Amygdala (tissue), 56 donors: ENCODE measurements at regions not wholly inside any gene's neighbourhood (a gene's known extent, or its start where the extent isn't known, plus 50 kb on each side); places are given as distances from the start of the nearest gene placed in this dataset.
"Not testable (repeated sequence)": the region's sequence is repeated elsewhere in the genome, so short reads cannot be mapped to it uniquely, and the experiment has no call there.

Experiments
- DNase-seq, 56 donors: peaks; one replicate each; lab custom pipeline; 2025; lab: John Stamatoyannopoulos, UW

DNA sequence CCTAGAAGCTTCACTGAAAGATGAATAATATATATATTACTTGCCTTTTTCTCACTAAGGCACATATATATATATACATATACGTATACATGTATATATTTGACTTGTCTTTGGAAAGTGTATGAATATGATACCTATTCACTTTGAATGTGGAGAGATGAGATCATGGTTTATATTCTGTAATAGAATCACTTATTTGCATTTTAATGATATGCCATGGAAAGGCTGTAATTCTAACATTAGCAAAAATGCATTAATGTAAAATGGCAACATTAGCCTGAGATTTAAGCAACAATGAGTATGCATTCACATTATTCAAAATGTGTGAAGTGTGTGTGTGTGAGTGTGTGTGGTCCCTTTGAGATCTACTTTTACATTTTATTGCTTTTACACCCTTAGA lies 54.5 kb upstream of the PRKD1 start:
- DNase-seq = no peak

- no peak for DNase-seq
These were observed 55.3 kb upstream of the PRKD1 start for GRCh38 chr14:29982993-29983392.

DNA sequence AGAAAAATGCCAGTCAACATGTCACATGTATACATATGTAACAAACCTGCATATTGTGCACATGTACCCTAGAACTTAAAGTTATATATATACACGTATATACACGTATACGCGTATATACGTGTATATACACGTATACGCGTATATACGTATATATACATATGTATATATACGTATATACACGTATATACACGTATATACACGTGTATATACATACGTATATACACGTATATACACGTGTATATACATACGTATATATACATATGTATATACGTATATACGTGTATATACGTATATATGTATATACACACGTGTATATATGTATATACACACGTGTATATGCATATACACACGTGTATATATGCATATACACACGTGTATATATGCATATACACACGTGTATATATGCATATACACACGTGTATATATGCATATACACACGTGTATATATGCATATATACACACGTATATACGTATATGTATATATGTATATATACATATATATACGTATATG lies 62.8 kb upstream of the PRKD1 start:
- DNase-seq = not testable (repeated sequence)

- no peak for DNase-seq
These were observed 63.3 kb upstream of the PRKD1 start for GRCh38 chr14:29990993-29991392.

- DNase-seq = no peak
These were observed 65.5 kb upstream of the PRKD1 start for GRCh38 chr14:29993143-29993542.

DNA sequence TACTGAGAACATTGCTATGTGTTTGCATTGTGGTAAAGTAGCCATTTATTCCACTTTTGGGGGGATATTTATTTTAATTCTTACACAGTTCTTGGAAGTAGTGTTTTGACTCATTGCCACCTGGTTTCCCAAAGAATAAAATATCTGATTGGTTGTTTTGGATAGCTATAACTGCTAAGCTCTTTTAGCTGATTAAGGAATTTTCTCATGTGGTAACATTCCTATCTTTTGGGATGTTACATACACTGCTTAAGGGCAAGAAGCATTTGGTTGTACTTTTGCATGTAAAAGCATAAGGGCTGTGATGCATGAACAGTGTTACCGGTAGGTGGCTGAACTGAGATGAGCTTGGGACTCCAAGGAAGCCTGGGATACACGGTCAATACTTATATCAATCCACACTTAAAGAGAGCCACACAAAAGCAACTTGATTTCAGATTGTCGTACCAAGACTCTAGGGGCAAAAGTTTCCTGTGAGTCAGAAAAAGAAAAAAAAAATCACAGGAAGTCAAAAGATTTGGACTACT lies 71.4 kb upstream of the PRKD1 start:
- DNase-seq = no peak

GRCh38 chr14:30002859-30003258 lies 75.2 kb upstream of the PRKD1 start:
- no peak for DNase-seq

DNA sequence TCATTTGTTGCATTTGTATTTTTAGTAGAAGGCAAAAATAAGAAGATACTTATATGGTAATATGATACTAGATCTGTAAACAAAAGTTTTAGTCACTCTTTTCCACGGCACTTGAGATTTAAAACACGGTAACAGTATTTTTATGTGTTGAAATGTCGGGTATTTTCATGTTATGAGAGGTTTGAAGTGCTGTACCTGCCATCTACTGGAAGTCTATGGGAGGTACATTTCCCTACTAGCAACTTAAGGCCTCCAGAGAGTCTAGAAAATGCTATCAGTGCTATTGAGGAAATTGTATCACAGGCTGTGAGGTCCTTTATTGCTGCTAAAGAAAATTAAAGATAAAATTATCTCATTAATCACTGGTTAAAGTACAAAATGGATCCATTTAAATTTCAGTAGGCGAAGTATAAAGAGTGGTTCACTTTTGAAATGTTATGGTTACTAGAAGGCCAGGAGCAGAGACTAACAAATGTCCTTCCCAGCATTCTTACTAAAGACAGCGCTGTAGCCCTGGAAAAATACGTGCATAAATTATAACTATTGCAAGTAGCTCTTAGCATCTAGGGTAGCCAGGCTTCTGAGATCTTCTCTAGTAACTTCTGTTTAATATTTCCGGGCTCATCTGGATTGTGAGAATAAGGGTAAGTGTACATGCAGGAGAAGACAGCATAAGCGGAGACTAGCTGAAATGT lies 77.6 kb upstream of the PRKD1 start:
- DNase-seq = peak in 3 of 56 donors; percentile 1 to 5 (median 4)

GRCh38 chr14:30006695-30007094 lies 79.0 kb upstream of the PRKD1 start:
- no peak for DNase-seq

GRCh38 chr14:30015489-30015888 lies 87.8 kb upstream of the PRKD1 start:
- DNase-seq = no peak

GRCh38 chr14:30016002-30016401 lies 88.4 kb upstream of the PRKD1 start:
- DNase-seq = no peak

DNA sequence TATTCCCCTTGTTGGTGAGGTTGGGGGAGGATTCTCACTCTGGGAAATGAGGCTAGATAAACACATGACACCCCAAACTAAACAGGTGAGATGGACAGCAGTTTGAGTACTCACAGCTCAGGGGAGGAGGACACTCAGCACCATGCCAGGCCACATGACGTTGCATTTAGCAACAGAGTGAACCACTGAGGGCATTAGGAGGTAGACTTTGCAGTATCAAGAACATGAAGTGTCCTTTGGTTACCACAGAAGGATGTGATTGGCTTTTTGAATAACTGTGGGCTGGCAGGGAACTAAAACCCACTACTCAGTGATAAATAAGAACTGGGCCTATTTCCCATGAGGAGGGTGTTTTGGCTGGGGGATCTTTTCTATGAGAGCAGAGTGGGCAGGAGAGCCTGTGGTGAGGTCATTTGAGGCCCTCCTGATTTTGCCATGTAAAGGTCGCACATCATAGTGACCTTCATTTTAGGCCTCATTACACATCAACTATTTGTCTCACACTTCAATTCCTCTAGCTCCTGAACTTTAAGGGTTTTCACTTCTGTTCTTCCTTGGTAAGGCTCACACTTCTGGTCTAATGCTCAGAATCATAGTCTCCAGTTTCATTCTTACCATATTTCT lies 89.8 kb upstream of the PRKD1 start:
- no peak for DNase-seq

- DNase-seq = no peak
These were observed 92.6 kb upstream of the PRKD1 start for GRCh38 chr14:30020271-30020670.

GRCh38 chr14:30020687-30021086 lies 93.0 kb upstream of the PRKD1 start:
- no peak for DNase-seq

DNA sequence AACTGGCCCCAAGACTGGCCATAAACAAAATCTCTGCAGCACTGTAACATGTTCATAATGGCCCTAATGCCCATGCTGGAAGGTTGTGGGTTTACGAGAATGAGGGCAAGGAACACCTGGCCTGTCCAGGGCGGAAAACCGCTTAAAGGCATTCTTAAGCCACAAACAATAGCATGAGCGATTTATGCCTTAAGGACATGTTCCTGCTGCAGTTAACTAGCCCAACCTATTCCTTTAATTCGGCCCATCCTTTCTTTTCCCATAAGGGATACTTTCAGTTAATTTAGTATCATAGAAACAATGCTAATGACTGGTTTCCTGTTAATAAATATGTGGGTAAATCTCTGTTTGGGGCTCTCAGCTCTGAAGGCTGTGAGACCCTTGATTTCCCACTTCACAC lies 95.7 kb upstream of the PRKD1 start:
- not testable (repeated sequence) for DNase-seq

DNA sequence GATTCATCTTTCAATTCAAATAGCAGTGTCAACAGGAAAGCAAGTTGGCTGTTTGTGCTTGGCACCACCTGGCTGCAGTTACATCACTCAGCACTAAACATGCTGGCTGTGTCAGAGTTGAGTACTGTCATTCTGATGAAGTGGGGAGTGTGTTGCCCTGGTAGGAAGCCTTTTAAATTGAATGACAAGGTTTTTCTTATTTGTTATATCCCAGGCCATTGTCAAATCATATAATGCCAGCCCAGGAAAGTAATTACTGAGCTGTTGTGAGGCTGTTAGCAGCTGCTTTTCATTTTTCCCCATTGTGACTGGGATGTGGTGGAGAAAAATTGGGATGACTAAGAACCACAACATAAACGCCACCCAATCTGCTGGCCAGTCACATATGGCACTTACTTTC lies 106.5 kb upstream of the PRKD1 start:
- DNase-seq = no peak

GRCh38 chr14:30035361-30035760 lies 107.7 kb upstream of the PRKD1 start:
- DNase-seq = no peak

- no peak for DNase-seq
These were observed 118.1 kb upstream of the PRKD1 start for GRCh38 chr14:30045720-30046119.

GRCh38 chr14:30053103-30053502 lies 125.5 kb upstream of the PRKD1 start:
- peak in 5 of 56 donors; percentile 1 to 29 (median 3) for DNase-seq

- no peak for DNase-seq
These were observed 126.6 kb upstream of the PRKD1 start for GRCh38 chr14:30054201-30054600.

DNA sequence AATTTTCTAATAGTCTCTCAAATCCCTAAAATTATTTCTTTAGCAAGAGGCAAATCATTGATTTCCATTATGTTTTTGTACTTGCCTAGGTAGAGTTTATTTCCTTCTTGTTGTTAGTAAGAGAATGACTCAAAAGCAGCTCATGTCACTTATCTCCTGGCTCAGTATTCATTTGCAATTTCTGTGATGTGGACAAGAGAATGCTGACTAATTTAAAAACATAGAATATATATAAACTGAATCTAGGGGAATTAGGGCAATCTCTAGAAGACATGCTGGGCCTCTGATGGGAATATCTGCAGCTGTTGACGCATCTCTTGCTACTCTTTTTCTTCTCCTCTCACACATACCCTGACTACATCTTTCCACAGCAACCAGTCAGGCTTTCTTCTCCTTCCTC lies 130.8 kb upstream of the PRKD1 start:
- DNase-seq = no peak

DNA sequence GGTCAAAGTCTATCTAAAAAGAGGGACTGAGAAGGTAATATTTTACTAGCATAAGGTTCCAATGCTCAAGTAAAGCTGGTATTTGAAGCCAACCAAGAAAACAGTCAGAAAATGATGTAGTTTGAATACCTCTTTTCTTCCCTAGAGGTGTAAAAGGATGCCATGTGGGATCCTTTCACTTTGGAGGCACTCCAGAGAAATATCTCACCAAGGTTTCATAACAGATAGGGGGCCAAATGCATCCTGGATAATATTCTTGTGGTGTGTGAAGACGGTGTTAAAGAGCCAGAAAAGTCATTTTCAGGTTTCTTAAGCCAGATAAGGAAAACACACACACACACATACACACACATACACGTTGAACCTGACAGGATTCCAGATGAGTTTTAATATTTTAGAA lies 136.1 kb upstream of the PRKD1 start:
- no peak for DNase-seq
